Adipocyte (in vitro differentiated cells): ENCODE measurements at regions not wholly inside any gene's neighbourhood (a gene's known extent, or its start where the extent isn't known, plus 50 kb on each side); places are given as distances from the start of the nearest gene placed in this dataset.
"Not testable (repeated sequence)": the region's sequence is repeated elsewhere in the genome, so short reads cannot be mapped to it uniquely, and the experiment has no call there.

Source experiments
- DNase-seq: peaks from one replicate; pipeline ENCODE4 v3.0.0-alpha.2; 2015; ENCODE audit warnings: low read depth
- H3K27me3 ChIP-seq: replicated peaks from 2 replicates; pipeline ENCODE4 v1.7.0; 2013; ENCODE audit warnings: mild to moderate bottlenecking, low read length, moderate library complexity; ENCODE audit not compliant: control insufficient read depth, insufficient read depth
- H3K36me3 ChIP-seq: 2 replicates; pipeline ENCODE4 v1.7.0; 2013; ENCODE audit warnings: low read length, mild to moderate bottlenecking, moderate library complexity; ENCODE audit not compliant: control insufficient read depth, insufficient read depth, severe bottlenecking
- H3K4me1 ChIP-seq: 2 replicates; pipeline ENCODE4 v1.7.0; 2013; ENCODE audit warnings: mild to moderate bottlenecking, low read length, moderate library complexity; ENCODE audit not compliant: control insufficient read depth, insufficient read depth
- H3K4me3 ChIP-seq: 2 replicates; pipeline ENCODE4 v1.7.0; 2013; ENCODE audit warnings: mild to moderate bottlenecking, low read length, moderate library complexity
- H3K9ac ChIP-seq: 2 replicates; pipeline ENCODE4 v1.7.0; 2013; ENCODE audit warnings: mild to moderate bottlenecking, low read length, moderate library complexity
- H3K9me3 ChIP-seq: 2 replicates; pipeline ENCODE4 v1.7.0; 2013; ENCODE audit warnings: mild to moderate bottlenecking, low read length, moderate library complexity; ENCODE audit not compliant: control insufficient read depth

DNA sequence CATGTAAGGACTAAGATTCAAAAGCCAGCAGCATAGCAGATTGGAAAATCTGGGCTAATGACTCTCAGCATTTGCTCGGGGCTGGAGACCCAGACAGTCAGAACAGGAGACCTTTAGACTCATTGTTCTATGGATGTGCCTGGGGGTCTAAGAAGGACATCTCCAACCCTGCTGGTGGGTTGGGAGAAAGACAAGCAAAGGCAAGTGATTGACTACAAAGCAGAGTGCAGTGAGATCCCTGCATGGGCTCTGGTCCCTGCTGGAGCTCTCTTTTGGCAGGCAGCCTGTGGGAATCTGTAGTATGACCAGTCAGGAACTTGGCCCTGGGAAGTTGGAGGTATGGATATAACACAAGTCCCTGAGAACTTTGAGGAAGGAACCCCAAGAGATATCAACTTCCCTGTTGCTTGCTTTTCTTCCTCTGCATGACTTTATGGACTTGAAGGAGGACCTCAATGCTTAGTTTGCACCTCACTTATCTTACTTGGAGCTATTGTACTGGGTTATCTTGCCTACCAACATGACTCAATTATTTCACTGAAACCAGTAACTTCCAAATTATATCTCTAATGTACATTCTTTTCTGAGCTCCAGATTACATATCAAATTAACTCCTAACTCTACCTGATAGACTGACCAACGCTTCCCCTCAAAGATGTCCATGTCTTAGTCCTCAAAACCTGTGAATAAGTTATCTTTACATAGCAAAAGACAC lies 236.0 kb downstream of the CYRIA start:
- DNase-seq, result no peak
- H3K27me3 ChIP-seq, result no peaks in the 10 kb centered on the region
- no peak overlapping the region for H3K9ac ChIP-seq
- H3K4me1 ChIP-seq, result no peaks in the 10 kb centered on the region
- no peaks in the 10 kb centered on the region for H3K9me3 ChIP-seq
- H3K4me3 ChIP-seq, result no peak overlapping the region
- no peaks in the 10 kb centered on the region for H3K36me3 ChIP-seq

GRCh38 chr2:16429002-16429401 lies 236.6 kb downstream of the CYRIA start:
- H3K4me1 ChIP-seq, result no peaks in the 10 kb centered on the region
- H3K36me3 ChIP-seq, result no peaks in the 10 kb centered on the region
- H3K27me3 ChIP-seq, result no peaks in the 10 kb centered on the region
- no peak overlapping the region for H3K9ac ChIP-seq
- no peak for DNase-seq
- no peak overlapping the region for H3K4me3 ChIP-seq
- no peaks in the 10 kb centered on the region for H3K9me3 ChIP-seq

DNA sequence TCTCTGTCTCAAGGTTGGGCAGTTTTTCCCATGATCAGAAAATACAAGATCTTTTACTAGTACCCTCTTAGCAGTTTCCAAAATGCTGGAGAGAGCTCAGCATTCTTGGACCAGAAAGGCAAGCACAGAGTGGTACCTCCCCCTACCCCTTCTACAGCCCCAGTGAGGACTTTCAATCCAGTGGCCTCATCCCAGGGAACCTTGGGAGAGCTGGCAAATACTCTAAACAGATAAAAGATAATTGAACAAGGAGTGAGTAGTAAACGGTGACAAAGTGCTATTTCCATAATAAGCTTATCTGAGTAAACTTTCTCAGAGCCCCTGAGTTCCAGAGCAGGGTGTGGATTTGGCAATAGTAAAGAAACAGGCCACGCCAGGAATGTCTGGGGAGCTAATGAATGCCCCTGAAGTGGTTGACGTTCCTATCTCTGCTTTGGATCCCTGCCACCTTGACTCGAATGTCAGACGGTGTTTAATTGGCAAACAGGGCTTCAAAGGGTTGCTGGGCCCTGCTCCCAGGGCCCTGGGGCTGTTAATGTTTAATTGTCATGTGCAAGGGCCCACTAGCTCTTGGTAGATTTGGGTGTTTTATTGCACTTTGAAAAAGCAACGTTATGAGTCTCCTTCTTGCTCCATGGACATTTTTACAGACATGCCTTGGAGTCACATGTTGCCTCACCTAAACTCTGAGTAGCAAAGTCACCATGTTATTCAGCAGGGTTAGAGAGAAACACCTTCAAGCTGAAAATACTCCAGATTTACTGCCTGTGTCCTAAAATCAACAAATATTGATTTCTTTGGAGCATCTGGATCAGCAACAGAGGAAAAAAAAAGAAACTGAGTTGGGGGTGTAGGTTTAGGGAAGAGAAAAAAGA lies 239.9 kb downstream of the CYRIA start:
- DNase-seq, result no peak
- no peaks in the 10 kb centered on the region for H3K27me3 ChIP-seq
- H3K9ac ChIP-seq, result no peak overlapping the region
- no peaks in the 10 kb centered on the region for H3K9me3 ChIP-seq
- no peaks in the 10 kb centered on the region for H3K4me1 ChIP-seq
- no peak overlapping the region for H3K4me3 ChIP-seq
- H3K36me3 ChIP-seq, result no peaks in the 10 kb centered on the region

- Histone ChIP-seq H3K36me3 (no peaks in the 10 kb centered on the region), H3K4me3 (no peak overlapping the region), H3K4me1 (no peaks in the 10 kb centered on the region), H3K9ac (no peak overlapping the region), H3K9me3 (no peaks in the 10 kb centered on the region), H3K27me3 (no peaks in the 10 kb centered on the region)
- no peak for DNase-seq
Measured at GRCh38 chr2:16420421-16420820, 245.2 kb downstream of the CYRIA start.

- Histone ChIP-seq H3K27me3 (no peaks in the 10 kb centered on the region), H3K36me3 (no peaks in the 10 kb centered on the region), H3K4me1 (no peaks in the 10 kb centered on the region), H3K9me3 (no peaks in the 10 kb centered on the region), H3K4me3 (no peak overlapping the region), H3K9ac (no peak overlapping the region)
- no peak for DNase-seq
Measured at GRCh38 chr2:16417726-16418125, 247.9 kb downstream of the CYRIA start.

DNA sequence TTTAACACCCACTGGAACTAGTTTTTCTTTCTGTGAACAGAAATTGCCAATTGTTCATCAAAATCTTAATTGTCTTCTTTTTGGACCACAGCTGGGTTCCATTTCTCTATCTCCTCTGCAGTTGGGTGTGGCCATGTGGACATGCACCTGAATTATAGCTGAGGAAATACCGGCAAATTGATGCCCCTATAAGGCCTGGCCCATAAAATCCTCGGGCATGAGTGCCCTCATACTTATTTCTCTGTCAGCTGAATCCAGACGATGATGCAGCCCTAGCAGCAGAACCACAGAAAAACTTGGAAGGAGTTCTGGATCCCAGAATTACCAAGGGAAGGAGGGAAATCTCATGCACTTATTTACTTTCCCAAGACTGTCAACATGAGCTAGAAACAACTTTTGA lies 249.0 kb downstream of the CYRIA start:
- Histone ChIP-seq H3K36me3 (no peaks in the 10 kb centered on the region), H3K4me1 (no peaks in the 10 kb centered on the region), H3K9ac (no peak overlapping the region), H3K4me3 (no peak overlapping the region), H3K9me3 (no peaks in the 10 kb centered on the region), H3K27me3 (no peaks in the 10 kb centered on the region)
- DNase-seq, result no peak

DNA sequence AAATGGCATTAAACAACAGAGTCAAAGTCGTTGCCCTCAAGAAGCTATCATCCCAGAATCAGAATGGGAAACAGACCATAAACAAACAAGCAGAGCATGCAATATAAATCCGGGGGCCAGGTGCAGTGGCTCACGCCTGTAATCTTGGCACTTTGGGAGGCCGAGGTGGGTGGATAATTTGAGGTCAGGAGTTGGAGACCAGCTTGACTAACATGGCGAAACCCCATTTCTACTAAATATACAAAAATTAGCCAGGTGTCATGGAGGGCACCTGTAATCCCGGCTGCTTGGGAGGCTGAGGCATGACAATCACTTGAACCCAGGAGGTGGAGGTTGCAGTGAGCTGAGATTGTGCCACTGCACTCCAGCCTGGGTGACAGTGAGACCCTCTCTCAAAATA lies 249.8 kb downstream of the CYRIA start:
- not testable (repeated sequence) for H3K27me3 ChIP-seq, H3K4me3 ChIP-seq, DNase-seq, H3K36me3 ChIP-seq, H3K9ac ChIP-seq, H3K4me1 ChIP-seq, H3K9me3 ChIP-seq

DNA sequence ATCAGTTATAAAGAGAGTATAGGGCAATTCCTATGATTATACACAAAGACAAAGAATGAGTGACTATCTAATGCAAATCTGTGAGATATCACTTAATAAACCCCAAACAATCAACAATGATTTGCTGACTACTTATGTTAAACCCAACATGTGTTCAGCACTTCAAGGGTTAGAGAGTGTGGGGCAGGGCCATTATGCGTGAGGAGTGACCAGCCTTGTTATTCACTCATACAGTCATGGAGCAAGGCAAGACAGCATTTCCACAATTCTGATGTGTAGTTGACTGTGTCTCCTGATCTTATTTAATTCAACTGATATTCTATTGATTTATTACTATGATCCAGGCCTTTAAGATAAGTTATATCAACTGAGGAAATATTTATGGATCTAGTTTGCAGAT lies 251.7 kb downstream of the CYRIA start:
- Histone ChIP-seq H3K9me3 (no peaks in the 10 kb centered on the region), H3K4me1 (no peaks in the 10 kb centered on the region), H3K4me3 (no peak overlapping the region), H3K36me3 (no peaks in the 10 kb centered on the region), H3K27me3 (no peaks in the 10 kb centered on the region), H3K9ac (no peak overlapping the region)
- no peak for DNase-seq

- no peak for DNase-seq
- H3K9me3 ChIP-seq, result no peaks in the 10 kb centered on the region
- no peak overlapping the region for H3K9ac ChIP-seq
- H3K27me3 ChIP-seq, result no peaks in the 10 kb centered on the region
- no peak overlapping the region for H3K4me3 ChIP-seq
- H3K4me1 ChIP-seq, result no peaks in the 10 kb centered on the region
- no peaks in the 10 kb centered on the region for H3K36me3 ChIP-seq
Measured at GRCh38 chr2:16413285-16413684, 252.3 kb downstream of the CYRIA start.

DNA sequence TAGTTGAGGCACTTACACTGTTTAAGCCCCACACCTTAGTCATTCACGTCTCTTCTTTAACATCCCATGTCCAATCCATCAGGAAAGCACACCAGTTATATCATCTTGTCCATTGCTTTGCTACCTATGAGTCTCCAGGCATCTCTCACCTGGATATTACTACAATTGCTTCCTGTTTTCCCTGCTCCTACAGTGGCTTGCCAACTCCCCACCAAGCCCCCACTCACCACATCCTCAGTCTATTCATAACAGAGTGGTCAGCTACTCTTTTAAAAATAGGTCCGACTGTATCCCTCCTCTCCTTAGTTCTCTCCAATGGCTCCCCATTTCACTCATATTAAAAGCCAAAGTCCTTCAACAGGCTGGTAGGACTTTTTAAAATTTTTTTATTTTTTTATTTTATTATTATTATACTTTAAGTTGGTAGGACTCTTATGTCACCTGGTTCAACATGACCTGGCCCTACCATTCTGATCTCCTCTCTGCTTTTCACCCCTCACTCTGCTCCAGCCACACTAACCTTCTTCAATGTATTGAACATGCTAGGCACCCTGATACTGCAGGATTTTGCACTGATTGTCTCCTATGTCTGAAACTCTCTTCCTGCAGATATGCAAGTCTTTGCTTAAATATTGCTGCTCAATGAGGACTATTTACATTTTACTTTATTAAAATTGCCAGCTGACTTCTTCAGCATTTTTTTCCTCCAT lies 253.2 kb downstream of the CYRIA start:
- Histone ChIP-seq H3K9ac (no peak overlapping the region), H3K36me3 (no peaks in the 10 kb centered on the region), H3K9me3 (no peaks in the 10 kb centered on the region), H3K4me1 (no peaks in the 10 kb centered on the region), H3K4me3 (no peak overlapping the region), H3K27me3 (peaks cover 3% of the 10 kb centered on the region)
- DNase-seq, result no peak

- peaks cover 3% of the 10 kb centered on the region for H3K27me3 ChIP-seq
- no peaks in the 10 kb centered on the region for H3K9me3 ChIP-seq
Measured at GRCh38 chr2:16411788-16412187, 253.8 kb downstream of the CYRIA start.

More at GRCh38 chr2:16411788-16412187, 253.8 kb downstream of the CYRIA start:
- no peak overlapping the region for H3K4me3 ChIP-seq
- DNase-seq, result no peak
- H3K36me3 ChIP-seq, result no peaks in the 10 kb centered on the region
- no peak overlapping the region for H3K9ac ChIP-seq
- no peaks in the 10 kb centered on the region for H3K4me1 ChIP-seq
